ENCODE measurements at regions not wholly inside any gene's neighbourhood (a gene's known extent, or its start where the extent isn't known, plus 50 kb on each side); places are given as distances from the start of the nearest gene placed in this dataset.

- Histone ChIP-seq H3K4me3 (ENCODE audit: low read depth, low read length) (no peak overlapping the region), H3K27me3 (ENCODE audit: control insufficient read depth, insufficient read depth, low read length) (no peaks in the 10 kb centered on the region), H3K36me3 (ENCODE audit: control insufficient read depth, insufficient read depth, low read length) (no peaks in the 10 kb centered on the region)
- DNase-seq (ENCODE audit: low read depth) (no peak), FAIRE-seq (no peak)
- TF ChIP-seq CTCF (IDR thresholded peaks at IDR 0.05; ENCODE audit: insufficient read depth, low read length, severe bottlenecking) = no peak
Observed at GRCh38 chr2:145854039-145854755, 1334.3 kb upstream of the ZEB2 start.

- TF ChIP-seq CTCF (IDR thresholded peaks at IDR 0.05; ENCODE audit: insufficient read depth, low read length, severe bottlenecking) = no peak
- Histone ChIP-seq H3K36me3 (ENCODE audit: control insufficient read depth, insufficient read depth, low read length) (no peaks in the 10 kb centered on the region), H3K4me3 (ENCODE audit: low read depth, low read length) (no peak overlapping the region), H3K27me3 (ENCODE audit: control insufficient read depth, insufficient read depth, low read length) (no peaks in the 10 kb centered on the region)
- FAIRE-seq (no peak), DNase-seq (ENCODE audit: low read depth) (no peak)
Observed at GRCh38 chr2:145851730-145852129, 1331.8 kb upstream of the ZEB2 start.

- DNase-seq (ENCODE audit: low read depth) (no peak), FAIRE-seq (no peak)
- TF ChIP-seq CTCF (IDR thresholded peaks at IDR 0.05; ENCODE audit: insufficient read depth, low read length, severe bottlenecking) = no peak
- no peaks in the 10 kb centered on the region for H3K27me3 ChIP-seq (ENCODE audit: control insufficient read depth, insufficient read depth, low read length)
- H3K36me3 ChIP-seq (ENCODE audit: control insufficient read depth, insufficient read depth, low read length) = no peaks in the 10 kb centered on the region
- H3K4me3 ChIP-seq (ENCODE audit: low read depth, low read length) = no peak overlapping the region
Observed at GRCh38 chr2:145849466-145849865, 1329.5 kb upstream of the ZEB2 start.

GRCh38 chr2:145846982-145847381 is 1327.1 kb upstream of the ZEB2 start:
- FAIRE-seq (no peak), DNase-seq (ENCODE audit: low read depth) (no peak)
- H3K36me3 ChIP-seq (ENCODE audit: control insufficient read depth, insufficient read depth, low read length) = no peaks in the 10 kb centered on the region
- TF ChIP-seq CTCF (IDR thresholded peaks at IDR 0.05; ENCODE audit: insufficient read depth, low read length, severe bottlenecking) = no peak
- no peaks in the 10 kb centered on the region for H3K27me3 ChIP-seq (ENCODE audit: control insufficient read depth, insufficient read depth, low read length)
- no peak overlapping the region for H3K4me3 ChIP-seq (ENCODE audit: low read depth, low read length)

- FAIRE-seq (no peak), DNase-seq (ENCODE audit: low read depth) (no peak)
- no peaks in the 10 kb centered on the region for H3K36me3 ChIP-seq (ENCODE audit: control insufficient read depth, insufficient read depth, low read length)
- H3K4me3 ChIP-seq (ENCODE audit: low read depth, low read length) = no peak overlapping the region
- TF ChIP-seq CTCF (IDR thresholded peaks at IDR 0.05; ENCODE audit: insufficient read depth, low read length, severe bottlenecking) = no peak
- no peaks in the 10 kb centered on the region for H3K27me3 ChIP-seq (ENCODE audit: control insufficient read depth, insufficient read depth, low read length)
Observed at GRCh38 chr2:145845923-145846322, 1326.0 kb upstream of the ZEB2 start.

All from bronchial epithelial cell (primary cell).